Embryonic facial prominence (tissue), 1 donor: ENCODE measurements at regions not wholly inside any gene's neighbourhood (a gene's known extent, or its start where the extent isn't known, plus 50 kb on each side); places are given as distances from the start of the nearest gene placed in this dataset.
"Not testable (repeated sequence)": the region's sequence is repeated elsewhere in the genome, so short reads cannot be mapped to it uniquely, and the experiment has no call there.

Source experiments
- DNase-seq: peaks from one replicate; pipeline ENCODE4 v3.0.0-alpha.2; 2016; ENCODE audit errors: extremely low spot score

DNA sequence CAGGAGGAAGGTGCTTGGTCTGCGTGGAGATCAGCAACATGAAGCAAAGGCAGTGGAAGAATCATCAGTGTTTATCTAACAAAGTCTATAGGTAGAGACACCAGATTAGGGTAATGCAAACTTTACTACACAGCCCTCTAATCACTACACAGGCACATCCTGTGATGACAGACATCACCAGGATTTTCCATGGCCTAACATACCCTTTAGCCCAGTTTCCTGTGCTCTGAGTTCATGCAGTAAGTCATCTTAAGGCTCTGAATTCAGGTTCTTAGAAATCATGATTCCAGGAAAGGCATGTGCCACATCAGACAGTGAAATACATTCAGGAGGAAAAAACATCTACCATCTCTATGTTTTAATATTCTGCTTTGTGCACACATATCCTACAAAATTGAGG is 708.5 kb upstream of the SLC8A1 start:
- no peak for DNase-seq

DNA sequence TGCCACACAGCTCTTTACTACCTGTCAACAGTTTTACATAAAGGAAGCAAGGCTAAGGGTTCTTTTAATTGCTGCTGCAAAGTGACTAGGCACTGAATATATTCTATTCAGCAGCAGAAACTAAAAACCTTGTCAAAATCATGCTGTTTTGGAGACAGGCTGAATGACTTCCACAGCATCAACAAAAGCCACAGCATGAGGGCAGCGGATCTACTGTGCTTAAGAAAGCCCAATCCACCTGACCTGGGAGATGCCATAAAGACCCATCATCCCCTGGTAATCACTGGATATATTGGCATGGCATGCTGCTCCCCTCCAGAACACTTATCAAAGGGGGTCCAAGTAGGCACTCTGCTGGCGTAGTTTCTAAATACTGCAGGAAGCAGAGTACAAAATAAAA is 715.1 kb upstream of the SLC8A1 start:
- no peak for DNase-seq

DNA sequence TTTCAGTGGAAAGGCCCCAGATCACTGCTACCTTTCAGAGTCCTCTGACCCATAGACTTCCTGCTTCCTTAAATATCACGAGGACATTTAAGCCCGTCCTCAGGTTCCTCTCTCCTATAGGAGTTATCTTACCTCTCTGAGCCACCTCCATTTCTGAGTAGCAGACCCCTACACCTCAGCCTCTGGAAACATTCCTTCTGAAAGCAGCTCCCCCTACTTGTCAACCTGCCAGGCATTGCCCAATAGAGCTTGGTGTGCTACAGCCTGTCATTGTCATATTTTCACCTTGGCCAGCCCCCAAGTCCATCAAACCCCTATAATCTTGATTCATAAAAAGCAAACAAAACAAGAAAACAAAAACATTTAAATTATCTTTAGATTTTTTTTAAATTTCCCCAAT is 717.9 kb upstream of the SLC8A1 start:
- no peak for DNase-seq

DNA sequence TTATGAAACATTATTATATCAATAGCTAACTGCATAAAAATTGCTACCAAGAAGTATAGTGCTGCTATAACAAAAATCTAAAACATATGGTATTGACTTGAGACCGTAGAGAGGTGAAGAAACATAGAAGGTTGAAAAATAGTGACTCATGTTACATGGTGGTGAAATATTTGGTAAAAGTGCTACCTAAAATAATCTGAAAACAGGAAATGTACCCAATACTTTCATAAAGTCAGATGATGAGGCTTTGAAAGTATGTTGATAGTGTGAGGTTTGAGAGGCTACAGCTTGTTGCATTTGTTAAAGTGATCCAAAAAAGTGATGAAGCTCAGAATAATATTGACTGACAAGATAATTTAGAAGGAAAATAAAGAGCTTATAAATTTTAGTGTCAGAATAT is 718.7 kb upstream of the SLC8A1 start:
- no peak for DNase-seq

DNA sequence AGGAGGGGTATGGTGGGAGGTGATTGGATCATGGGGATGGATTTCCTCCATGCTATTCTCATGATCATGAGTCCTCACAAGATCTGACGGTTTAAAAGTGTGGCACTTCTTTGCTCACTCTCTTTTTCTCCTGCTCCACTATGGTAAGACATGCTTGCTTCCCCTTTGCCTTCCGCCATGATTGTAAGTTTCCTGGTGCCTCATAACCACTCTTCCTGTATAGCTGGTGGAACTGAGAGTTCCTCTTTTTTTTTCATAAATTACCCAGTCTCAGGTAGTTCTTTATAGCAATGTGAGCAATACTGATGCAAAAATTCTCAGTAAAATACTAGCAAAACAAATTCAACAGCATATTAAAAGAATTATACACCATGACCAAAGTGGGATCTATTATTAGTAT is 728.5 kb upstream of the SLC8A1 start:
- no peak for DNase-seq

DNA sequence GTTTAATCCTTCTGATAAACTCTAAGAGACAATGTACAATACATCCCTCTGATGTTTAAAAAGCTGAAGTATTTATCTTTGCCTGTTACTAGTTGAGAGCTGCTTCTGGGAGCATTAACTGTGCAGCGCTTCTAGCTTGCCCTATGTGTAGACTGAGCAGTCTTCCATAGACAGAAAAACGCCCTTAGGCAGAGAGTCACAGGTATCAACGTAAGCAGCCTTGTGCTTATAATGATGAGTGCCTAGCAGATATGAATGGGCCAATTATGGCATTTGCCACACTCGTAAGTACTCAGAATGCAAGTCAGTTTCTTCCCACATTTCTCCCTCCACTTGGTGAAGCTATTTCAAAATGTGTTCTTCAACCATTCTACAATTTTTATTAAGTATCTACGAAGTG is 731.1 kb upstream of the SLC8A1 start:
- no peak for DNase-seq

DNA sequence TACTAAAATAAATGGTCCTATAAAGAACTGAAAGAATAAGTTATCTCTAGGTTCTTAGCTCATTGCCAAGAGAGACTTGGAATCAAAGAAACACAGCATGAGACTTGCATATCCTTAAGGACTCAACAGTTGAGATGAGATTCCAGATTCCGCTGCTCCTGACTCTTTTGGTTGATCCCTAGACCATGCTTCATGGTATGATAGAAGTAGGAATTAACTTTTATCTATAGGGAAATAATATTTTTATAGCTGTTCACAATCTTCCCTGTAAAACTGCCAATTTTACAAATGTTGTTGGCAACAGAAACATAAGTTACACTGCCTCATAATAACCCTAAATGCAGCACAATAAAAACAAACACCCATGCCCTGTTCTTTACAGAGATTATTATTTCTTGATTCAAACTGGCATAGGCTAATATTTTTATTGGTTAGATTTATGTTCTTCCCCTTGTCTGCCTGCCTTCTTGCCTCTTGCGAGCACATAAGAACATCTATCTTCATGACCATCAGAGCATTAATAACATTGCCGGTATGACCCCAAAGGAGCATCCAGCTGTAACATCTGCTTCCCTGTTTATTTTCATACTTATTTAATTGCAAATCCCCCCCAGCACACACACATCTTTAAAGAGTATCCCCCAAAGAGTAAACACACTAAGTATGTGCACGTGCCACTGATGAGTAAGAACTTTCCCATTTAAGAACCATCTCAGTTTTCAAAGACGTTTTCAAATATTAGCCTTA is 735.7 kb upstream of the SLC8A1 start:
- DNase-seq, result no peak

DNA sequence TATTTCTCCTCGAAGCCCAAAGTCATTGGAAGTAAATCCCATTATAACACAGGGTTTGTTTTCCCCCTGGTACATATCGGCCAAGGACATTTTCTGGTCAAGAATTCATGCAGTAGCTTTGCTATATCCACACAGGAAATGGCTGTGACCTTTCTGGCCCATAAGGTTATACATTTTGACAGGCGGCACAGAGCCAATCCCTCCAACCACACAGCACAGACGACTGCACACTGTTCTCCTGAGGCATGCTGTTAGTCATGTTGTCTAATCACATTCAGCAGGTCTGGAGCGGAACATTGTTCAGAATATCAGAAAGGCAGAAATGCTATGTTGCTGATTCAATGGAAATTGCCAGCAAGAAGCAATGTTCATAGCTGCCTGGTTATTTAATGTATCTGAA is 742.3 kb upstream of the SLC8A1 start:
- no peak for DNase-seq

DNA sequence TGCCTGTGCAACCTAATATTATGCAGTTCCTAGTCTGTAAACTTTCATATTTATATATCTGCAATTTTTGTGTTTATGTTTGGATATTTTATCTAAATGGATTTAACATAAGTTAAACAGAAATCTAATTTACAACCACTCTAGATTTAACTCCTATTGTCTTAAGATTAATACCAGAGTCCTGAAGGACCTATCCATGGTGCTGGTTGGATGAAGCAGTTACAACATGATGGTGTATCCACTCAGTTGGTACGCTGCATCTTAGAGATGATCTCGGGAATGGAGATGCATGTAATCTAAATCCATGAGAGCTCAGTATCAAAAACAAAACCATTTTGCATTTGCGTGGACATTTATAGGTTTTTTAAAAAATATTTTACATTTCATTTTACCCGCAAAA is 745.9 kb upstream of the SLC8A1 start:
- DNase-seq, result no peak

DNA sequence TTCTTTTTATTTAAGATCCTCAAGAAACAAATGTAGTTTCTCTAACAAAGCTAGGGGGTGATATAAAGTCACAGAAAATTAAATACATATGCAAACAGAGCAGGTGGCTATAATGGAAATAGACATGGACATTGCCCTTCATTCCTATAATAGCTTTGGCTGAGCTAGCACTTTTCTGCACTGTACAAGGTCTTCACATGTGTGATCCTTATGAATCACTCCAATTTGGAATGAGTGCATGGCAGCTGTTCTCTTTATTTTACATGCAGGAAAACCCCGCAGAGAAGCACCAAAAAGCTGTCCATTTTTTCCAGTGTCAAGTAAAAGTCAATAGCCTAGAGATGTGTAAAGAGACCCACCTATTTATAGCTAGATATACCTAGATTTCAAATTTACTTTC is 747.4 kb upstream of the SLC8A1 start:
- DNase-seq, result no peak

DNA sequence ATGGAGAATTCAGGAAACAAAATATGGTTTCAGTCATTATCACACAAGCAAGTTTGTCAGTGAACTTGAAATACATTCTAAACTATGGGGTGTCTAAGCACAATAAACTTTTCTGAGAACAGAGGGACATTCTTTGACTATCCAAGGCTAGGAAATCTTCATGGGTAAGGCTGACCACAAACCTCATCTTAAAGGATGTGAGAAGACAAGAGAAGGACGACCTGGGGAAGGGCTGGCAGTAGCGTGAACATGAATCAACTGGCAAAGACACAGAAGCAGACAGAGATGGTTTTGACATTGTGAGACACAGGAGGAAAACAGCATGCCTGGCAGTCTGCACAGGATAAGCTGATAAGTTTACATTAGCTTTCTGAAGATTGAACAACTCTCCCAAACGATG is 752.4 kb upstream of the SLC8A1 start:
- DNase-seq, result no peak

DNA sequence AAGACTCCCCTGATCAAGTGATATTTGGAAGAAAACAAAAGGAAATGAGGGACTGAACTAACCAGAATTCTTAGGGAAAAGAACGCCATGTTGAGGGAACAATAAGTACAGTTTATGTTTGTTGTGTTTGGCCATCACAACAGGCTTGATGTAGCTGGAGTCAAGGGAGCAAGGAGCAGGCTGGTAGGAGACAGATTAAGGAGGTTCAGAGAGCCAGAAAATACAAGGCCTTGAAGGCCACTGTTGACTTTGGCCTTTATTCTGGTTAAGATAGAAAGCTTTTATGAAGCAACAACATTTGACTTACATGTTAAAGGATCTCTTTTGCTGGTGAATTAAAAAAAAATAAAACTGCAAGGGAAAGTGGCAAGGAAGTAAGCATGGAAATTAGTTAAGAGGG is 754.1 kb upstream of the SLC8A1 start:
- no peak for DNase-seq

DNA sequence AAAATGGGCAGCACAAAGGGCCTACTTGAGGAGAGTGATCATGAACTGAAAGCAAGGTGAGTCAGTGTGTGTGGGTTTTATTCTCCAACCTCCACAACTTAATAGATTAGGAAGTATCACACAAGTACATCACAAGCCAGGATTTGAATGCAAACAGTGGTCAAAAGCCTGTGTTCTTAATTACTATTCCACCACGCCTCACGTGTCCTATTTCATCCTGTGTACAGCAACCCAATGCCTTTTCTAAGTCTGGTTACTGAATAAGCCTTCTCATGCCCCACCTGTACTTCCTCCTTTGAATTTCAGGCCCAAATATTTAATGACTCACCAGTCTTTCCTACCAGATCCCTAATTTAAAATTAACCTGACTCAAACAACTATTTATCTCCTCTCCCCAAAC is 755.7 kb upstream of the SLC8A1 start:
- DNase-seq, result no peak

DNA sequence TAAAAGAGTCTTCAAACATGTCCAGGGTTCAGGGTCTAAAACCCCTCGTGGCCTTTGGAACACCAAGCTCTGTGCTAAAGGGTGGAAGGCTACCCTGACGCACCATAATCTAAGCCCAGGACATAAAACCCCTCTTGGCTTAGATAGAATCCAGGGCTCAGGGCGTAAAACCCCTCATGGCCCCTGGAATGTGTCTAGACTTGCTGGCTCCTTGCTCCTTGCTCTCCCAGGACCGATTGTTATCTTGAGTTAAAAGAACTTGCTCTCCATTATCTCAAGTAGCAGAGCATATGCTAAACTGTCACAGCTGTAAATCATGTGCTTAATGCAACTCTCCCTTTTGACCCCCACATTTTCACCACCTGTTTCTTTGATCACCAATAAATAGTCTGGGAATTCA is 758.1 kb upstream of the SLC8A1 start:
- not testable (repeated sequence) for DNase-seq

DNA sequence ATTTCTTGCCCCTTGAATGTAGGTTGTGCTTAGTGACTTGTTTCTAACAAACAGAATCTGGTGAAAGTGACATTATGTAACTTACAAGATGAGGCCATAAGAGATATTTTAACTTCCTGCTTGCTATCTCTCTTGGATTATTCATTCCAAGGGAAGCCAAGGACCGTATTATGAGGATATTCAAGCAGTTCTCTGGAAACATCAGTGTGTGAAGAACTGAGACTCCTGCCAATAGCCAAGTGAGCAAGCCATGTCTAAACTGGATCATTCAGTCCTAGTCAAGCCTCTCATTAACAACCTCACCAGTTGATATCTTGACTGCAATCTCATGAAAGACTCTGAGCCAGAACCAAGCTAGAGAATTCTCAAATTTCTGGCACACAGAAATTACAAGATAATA is 765.1 kb upstream of the SLC8A1 start:
- DNase-seq, result no peak

DNA sequence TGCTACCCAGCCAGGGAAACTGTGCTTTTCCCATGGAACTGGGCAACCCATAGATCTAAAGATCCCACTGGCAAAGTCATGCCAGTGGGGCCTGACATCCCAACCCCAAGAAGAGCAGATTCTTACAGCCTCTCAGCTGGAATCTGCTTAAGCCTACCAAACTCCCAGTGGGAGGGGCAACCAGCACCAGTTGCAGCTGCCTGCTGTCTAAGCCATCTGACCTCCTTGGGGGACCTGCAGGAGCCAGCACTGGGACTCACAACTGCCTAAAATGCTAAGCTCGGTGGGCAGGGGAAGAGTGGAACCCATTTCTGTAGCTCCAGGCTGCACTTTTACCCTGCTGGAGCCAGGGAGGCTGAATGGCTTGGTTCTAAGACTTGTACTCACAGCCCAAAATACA is 770.7 kb upstream of the SLC8A1 start:
- DNase-seq, result no peak

DNA sequence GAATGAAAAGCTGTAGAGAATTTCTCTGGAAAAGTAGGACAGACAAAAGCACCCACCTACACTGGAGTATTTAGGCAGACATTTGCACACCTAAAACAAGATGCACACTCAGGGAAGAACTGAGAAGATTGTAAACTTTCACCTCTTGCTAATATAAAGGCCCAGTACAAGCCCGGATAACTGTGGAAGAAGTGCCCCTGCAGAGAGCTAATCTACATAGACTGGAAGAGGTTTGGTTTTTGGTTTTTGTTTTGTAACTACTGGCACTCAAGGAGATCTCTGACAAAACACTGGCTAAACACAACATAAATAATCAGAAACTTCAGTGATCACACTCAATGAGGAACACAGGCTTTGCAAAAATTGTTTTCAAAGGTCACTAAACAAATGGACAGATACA is 782.2 kb upstream of the SLC8A1 start:
- DNase-seq, result no peak

DNA sequence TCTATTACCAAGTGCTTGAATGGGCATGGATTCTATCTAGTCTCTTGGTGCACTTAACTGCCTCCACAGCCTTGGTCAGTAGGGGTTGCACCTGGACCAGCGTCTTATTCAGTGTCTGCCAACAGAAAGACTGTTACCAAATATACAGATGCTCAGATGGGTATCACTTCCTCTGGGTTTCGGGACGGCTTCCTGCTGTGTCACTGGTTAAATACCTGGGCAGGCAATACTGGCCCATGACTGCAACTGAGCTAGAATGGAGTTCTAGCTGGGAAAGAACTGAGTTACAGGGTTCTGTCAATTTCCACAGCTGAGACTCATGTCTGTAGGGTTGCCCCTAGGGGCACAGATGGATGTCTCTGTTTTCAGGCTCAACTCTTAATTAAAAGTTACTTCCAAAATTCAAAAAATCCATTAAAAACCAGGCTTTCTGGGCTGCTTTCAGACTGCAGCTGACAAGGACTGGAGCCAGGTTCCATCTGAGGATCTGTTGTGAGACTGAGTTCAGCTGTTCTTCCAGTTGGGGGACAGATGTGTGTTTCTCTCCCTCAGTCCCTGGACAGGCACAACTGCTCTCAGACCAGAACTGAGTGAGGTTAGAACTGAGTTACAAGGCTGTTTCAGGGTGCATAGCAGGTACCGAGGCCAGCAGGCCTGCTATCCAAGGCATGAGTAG is 789.6 kb upstream of the SLC8A1 start:
- no peak for DNase-seq

DNA sequence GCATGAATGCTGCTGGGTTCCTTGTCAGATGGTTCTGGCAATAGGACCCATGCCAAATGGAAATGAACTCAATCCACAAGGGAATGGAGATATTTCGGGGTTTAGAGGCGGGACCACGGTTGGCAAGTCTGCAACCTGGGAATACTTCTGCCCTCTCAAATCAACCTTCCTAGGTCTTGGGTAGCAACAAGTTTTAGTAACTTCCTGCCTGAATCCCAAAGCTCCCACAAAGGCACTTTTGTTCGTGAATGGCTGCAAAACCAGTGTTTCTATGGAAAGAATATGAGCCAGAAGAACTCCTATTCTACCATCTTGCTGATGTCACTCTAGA is 790.1 kb upstream of the SLC8A1 start:
- no peak for DNase-seq

DNA sequence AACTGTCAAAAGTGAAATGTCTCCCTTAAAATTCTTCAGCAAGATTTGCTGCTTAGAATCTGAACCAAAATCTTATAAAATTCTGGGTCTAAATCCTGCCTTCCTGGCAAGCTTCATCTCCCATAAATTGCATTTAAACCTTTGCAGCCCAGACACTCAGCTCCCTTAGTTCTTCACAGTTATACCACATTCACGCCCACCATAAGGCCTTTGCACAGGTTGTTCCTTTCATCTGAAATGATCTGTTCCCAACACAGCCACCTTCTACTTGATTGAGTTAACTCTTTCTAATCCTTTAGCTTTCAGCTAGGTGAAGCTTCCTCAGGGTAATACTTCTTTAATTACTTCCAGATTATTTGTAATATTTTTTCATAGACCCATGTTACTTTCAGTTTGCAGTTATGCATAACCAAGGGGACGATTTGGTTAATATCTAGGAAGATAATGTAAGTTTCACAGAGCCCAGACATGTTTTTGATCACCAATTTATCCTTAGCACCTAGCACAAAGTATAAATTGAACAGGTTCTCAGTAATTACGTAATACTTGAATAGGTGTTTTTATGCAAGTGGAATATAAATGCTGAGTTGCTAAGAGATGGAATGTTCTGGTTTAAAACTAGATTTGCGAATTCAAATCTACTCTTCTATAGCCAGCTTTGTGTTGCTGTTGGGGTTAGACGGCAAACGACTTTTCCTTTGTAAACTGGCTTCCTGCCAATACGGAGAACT is 779.7 kb upstream of the PKDCC start:
- DNase-seq, result no peak

DNA sequence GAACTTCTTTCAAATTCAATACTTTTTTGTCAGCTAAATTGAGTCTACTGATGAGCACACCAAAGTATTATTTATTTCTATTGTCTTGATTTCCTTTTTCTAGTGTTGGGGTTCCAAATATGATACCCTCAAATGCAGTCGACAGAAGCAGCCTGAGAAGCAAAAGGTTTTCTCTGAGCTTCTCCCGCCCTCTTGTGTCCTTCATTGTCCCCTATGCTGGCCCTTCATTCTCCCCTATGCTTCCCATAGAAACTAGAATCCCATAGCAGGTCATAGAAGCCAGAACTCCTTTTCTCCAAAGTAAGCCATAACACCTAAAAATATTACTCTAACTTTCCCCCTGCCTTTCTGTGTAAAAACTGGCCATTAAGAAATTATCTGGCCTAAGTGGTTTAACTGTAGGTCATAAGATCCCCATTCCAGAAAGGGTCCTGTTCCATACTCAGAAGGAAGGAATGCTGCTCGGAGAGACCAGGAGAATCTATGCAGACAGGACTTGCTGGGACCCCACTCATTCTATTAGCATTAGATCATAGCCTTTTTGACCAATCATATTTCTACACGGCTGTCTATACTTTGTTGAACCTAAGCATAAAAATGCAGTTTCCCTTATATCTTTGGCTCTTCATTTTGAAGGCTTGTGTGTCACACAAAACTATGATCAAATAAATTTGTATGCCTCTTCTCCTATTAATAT is 764.6 kb upstream of the PKDCC start:
- DNase-seq, result no peak

DNA sequence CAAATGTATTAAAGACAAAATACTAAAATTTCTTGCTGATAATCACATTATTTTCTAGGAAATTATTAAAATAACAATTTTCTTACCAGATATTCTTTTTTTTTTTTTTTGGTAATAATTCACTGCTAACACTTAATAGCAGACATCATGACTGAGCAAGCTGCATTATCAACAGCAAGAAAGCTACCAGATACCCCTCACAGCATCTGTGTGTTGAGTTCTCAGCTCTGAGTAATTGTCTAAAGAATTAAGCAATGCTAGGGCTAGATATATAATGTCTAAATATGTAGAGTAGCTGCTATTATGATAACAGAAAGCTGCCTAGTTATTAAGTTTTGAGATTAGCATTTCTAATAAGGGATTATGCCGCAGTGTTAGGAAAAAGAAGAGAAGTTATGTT is 754.3 kb upstream of the PKDCC start:
- DNase-seq, result no peak

DNA sequence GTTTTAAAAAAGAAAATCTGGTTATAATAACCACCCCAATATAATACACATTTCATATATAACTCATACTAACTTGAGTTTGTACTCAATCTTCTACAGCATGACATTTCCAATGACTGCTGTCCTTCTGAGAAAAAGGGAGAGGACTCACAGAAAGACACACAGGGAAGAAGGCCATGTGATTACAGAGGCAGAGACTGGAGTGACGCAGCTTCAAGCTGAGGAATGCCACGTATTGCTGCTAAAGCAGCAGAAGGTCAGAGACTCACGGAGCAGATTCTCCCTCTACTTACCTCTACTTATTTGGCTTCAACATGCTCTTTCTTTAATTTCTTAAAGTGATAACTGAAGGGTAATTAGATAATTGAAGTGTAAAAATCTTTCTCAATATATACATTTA is 753.5 kb upstream of the PKDCC start:
- DNase-seq, result no peak
